Dedifferentiated amniotic fluid mesenchymal stem cell (primary cell): ENCODE measurements at regions not wholly inside any gene's neighbourhood (a gene's known extent, or its start where the extent isn't known, plus 50 kb on each side); places are given as distances from the start of the nearest gene placed in this dataset.
"Not testable (repeated sequence)": the region's sequence is repeated elsewhere in the genome, so short reads cannot be mapped to it uniquely, and the experiment has no call there.

ENCODE experiments used
- DNase-seq: peaks from one replicate; pipeline ENCODE4 v3.0.0-alpha.2; 2016; ENCODE audit errors: extremely low spot score

DNA sequence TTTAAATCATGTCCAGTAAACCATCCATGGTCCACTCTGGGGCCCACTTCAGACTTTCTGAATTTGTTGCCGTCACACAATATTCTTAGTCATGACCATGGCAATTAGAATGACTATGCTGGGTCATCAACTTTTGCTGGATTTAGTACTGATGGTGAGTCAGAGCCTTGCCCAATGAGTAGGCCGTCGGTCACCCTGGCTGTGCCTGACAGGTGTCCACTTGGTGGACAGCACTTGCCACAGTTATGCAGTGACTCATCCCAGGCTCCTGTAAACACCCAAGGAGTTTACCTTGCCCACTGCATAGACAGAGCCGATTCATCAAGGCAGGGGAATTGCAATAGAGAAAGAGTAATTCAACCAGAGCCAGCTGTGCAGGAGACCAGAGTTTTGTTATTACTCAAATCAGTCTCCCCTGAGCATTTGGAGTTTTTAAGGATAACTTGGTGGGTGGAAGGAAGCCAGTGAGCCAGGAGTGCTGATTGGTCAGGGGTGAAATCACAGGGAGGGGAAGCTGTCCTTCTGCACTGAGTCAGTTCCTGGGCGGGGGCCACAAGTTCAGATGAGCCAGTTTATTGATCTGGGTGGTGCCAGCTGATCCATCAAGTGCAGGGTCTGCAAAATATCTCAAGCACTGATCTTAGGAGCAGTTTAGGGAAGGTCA lies 333.8 kb downstream of the PTPRU start:
- DNase-seq: peak; percentile 25

DNA sequence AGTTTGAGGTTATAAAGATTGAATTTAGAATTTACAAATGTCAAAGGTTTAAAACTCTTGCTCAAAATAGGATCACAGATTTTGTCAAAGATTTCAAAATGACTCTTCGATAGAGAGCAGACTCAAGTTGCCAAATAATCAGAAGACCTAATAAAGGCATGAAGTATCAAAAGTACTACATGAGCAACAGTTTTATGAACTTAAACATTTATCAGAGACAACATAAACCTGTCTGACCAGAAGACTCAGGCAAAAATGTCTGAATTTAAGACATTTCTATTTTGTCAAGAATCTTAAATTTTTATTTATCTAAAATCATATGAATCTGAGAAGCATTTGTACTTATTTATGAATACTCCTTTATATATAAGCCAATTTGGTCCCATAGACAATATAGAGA lies 330.9 kb downstream of the PTPRU start:
- DNase-seq: no peak

DNA sequence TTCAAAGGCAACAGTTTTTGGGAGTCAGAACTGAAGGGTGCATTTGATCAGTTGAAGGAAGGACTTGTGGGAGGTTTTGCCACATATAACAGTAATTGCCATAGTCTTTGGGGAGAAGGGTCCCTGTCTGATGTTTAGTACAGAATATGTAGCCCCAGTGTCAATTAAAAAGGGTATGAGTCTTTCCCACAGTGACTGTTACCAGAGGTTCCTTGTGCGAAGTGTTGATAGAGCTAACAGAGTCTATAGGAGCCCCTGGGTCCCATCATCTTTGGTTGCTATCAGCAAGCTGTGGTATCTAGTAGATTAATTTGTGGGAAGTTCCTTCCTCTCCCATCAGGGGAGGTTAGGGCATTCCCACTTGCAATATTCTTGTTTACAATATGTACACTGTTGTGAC lies 329.2 kb downstream of the PTPRU start:
- DNase-seq: no peak

DNA sequence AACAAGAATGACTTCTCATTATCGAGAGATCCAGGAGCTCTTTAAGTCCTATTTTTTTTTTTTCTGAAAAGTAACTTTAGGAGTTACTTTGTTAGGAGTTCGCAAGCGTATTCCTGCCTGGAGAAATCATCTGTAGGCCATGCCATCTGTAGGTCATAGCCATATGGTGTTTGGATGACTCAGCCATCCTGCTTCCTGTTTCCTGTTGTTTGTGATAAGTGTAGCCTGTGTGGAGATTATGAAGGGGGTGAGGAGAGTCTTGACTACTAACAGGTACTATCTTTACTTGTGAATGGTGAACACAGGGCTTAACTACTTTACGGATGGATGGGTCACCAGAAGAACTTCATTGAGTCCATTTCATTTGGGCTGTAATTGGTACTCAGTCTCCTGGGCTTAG lies 327.2 kb downstream of the PTPRU start:
- DNase-seq: no peak

DNA sequence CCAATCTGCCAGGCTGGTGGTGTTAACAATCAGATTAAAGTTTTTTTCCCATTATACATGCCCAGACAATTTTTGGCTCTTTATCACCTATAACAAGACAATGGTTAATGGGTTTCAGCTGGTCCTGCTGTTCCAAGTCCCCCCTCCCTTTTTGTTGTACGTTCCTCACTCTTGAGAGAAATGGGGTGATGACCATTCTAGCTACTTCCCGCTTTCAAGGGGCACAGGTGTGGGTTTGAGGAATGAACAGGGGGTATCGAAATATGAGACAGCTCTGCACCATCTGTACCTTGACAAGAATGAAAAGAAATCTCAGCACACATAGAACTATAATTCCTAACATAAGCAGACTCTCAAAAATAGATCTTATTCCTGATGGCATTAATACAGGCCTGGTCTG lies 326.8 kb downstream of the PTPRU start:
- no peak for DNase-seq

GRCh38 chr1:29559056-29559455 lies 322.7 kb downstream of the PTPRU start:
- no peak for DNase-seq

- no peak for DNase-seq
Measured at GRCh38 chr1:29557701-29558600, 321.6 kb downstream of the PTPRU start.

DNA sequence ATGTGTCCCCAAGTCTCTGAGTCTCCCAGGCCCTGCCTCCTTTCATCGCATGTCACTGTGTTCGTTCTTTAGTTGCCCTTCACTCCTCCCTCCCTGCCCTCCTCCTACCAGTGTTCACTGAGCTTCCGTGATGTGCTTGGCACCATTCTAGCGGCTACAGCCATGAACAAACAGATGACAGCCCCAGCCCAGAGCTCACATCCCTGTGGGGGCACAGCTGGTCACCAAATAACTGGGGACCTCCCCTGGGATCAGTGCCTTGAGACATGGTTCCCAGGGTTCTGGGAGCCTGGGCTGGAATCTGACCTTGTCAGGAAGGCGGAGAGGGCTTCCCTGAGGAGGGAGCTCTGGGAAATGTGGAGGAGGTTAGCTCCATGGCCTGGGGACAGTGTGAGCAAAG lies 320.7 kb downstream of the PTPRU start:
- DNase-seq: no peak

DNA sequence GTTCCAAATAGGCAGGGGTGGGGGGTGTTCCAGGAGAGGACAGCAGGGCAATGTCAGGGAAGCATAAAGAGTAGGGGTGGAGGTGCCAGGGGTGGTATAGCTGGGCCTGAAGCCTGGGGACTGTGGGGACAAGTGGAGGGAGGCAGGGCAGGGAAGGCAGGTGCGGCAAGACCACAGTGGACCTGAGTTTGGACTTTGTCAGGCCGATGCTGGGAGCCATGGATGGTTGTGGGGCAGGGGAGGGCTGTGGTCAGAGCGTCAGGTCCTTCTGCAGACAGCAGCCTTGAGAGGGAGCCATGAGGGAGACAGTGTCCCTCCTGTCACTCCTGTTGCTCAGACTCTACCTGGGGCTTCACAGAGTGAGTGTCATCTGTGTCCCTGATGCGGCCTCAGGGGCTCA lies 320.3 kb downstream of the PTPRU start:
- no peak for DNase-seq

DNA sequence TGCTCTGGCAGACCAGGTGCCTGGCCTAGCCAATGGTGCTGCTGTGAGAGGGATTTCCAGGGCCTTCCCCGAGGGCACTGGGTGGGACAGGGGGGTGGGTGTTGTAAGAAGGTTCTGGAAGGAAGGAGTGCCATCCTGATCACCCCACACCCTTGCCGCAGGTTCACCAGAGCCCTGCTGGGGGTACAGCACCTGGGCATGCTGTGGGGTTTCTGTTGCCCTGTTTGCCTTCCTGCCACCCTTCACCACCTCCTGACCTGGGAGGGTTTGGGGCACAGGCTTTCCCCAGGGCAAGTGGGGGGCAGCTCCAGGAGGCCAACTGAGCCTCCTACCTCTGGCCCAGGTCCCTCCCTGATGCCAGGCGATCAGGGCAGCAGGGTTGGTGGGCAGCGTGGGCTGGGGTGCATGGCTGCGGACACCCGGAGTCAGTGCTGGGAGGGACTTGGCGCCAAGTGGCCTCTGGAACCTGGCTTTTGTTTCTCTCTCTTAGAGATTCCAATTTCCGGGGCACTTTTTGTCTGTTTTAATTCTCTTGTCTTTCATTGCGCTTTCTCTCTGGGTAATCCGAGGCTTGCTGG lies 318.8 kb downstream of the PTPRU start:
- no peak for DNase-seq

DNA sequence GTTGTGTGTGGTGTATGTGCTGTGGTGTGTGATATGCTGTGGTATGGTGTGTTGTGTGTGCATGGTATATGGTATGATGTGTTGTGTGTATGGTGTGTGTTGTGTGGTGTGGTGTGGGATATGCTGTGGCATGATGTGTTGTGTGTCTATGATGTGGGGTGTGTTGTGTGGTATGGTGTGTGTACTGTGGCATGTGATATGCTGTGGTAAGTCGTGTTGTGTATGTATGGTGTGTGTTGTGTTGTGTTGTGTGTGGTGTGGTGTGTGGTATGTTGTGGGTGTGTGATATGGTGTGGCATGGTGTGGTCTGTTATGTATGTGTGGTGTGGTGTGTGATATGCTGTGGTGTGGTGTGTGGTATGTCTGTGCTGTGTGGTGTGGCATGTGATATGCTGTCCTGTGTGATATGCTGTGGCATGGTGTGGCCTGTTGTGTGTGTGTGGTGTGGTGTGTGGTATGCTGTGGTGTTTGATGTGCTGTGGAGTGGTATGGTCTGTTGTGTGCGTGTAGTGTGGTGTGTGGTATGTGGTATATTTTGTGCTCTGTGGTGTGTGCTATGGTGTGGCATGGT lies 318.0 kb downstream of the PTPRU start:
- no peak for DNase-seq

- no peak for DNase-seq
Measured at GRCh38 chr1:29551123-29551936, 315.0 kb downstream of the PTPRU start.

DNA sequence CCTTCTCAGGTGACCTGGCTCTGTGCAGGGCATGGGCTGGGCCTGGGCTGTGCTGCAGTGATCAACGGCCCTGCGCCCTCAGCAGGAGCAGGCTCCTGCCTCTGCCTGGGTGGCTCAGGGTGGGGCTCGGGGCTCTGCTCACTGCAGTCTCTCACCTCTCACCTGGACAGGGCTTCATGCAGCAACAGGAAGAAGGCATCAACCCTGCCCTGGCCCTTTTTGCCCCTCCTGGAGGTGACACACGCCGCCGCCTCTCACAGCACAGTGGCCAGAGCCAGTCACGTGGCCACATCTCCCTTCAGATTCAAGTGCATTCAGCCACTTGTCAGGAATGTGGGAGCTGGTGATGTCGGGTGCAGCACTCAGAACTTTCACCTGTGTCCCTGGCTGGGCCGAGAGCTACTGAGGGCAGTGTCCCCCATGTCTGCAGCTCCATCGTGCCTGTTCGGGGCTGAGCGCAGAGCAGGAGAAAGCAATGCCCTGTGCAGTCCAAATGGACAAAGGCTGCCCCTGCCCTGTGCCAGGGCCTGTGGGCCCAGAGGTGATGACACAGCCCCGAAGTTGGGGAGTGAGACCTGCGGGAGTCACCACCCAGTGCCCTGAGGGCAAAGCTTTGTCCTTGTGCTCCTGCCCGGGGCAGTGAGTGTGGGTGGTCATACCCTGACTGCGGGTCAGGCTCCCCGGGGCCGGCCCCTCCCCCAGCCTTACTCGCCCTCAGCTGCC lies 314.0 kb downstream of the PTPRU start:
- DNase-seq: no peak

DNA sequence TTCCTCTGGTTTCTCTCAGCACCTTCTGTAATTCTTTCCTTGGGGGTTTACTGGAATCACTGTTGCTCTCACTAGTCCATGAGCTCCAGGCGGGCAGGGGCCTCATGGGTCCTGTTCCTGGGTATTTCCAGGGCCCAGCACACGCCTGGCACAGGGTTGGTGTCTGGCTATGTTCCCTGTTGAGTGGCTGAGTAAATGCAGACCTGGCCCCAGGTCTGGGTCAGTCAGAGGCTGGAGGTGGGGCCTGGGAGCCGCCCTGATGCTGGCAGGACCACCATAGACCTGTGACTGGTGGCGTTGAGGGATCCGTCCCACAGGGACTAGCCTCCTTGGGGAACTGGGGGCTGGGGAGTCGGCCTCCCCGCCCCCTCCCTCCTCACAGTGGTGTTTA lies 313.4 kb downstream of the PTPRU start:
- not testable (repeated sequence) for DNase-seq

GRCh38 chr1:29549001-29549400 lies 312.7 kb downstream of the PTPRU start:
- DNase-seq: no peak

DNA sequence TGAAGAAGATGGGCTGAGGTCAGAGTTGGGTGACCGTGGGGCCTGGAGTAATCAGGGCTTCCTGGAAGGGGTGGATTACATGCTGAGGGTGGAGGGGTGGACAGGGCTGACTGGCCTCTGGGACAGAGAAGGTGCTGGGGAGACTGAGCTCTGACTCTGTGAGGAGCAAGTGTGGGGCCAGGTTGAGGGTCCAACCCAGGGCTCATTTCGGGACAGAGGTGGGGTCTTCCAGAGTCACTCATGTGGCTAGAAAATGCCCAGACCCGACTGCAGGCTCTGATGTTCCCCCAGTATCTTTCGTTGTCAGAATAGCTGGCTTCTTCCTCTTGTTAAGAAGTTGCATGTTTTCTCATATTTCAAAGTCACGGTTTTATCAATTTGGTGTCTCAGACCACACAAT lies 311.8 kb downstream of the PTPRU start:
- DNase-seq: no peak

DNA sequence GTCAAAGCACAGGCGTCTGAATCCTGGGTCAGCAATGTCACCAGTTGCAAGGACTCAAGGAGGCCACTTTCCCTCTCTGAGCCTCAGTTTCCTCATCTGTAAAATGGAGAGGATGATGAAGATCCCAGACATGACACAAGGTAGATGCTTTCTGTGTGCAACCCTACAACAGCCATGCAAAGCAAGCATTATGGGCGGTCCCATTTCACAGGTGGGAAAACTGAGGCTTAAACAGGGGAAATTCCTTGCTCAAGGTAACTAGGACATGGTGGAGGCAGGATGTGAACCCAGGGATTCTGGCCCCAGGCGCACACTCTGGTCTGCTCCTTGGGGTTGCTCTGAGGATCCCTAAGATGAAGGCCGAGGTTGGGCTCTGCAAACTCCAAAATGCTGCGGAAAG lies 311.0 kb downstream of the PTPRU start:
- no peak for DNase-seq

DNA sequence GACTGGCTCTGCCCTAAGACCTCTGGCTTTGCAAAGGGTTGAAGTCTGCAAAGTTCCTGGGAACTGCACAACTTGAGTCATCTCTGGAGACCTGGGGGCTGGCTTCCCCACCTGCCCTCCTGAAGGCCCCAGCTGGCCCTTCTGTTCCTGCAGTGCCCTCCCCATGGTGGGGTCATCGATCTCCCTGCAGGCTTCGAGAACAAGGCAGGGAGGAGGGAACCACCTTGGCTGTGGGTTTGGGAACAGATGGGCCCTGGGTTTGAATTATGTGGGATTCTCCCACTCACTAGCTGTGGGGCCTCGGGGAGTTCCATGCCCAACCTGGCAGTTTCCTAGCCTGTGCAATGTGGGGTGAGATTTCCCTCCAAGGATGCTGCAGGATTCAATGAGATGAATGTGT lies 310.2 kb downstream of the PTPRU start:
- no peak for DNase-seq

- no peak for DNase-seq
Measured at GRCh38 chr1:29544406-29544805, 308.1 kb downstream of the PTPRU start.

- no peak for DNase-seq
Measured at GRCh38 chr1:29543586-29543985, 307.3 kb downstream of the PTPRU start.

GRCh38 chr1:29542548-29542947 lies 306.2 kb downstream of the PTPRU start:
- no peak for DNase-seq
